MM.1S (cell line): ENCODE measurements at regions not wholly inside any gene's neighbourhood (a gene's known extent, or its start where the extent isn't known, plus 50 kb on each side); places are given as distances from the start of the nearest gene placed in this dataset.

ENCODE experiments used
- EZH2 ChIP-seq: fragments of 300-600 bp; sonication (generic); optimal IDR thresholded peaks from 2 replicates; pipeline ENCODE3; 2017; ENCODE audit warnings: low read depth, mild to moderate bottlenecking, antibody characterized with exemption, low read length, mixed read lengths
- TF ChIP-seq, protein P1 (sequence below): fragments of 300-600 bp; sonication (generic); IDR thresholded peaks from 2 replicates; pipeline ENCODE4 v1.5.1; 2016; ENCODE audit warnings: antibody characterized with exemption, low read length, mixed read lengths

DNA sequence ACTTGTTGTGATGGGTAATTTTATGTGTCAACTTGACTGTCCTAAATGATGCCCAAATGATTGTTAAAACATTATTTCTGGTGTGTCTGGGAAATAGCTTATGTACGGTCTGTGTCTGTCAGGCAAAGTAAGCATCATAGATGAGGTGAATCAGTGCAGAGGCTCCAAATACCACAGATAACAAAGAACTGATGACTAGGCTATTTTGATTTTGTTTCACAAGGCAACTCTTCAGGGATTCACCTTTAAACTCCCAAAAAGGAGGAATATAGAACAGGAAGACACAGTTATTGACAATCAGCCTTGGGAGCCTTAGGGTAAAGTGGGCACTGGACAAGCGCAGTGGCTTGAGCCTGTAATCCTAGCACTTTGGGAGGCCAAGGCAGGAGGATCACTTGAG lies 290.7 kb downstream of the PCDH10 start:
- TF ChIP-seq, protein P1, sequence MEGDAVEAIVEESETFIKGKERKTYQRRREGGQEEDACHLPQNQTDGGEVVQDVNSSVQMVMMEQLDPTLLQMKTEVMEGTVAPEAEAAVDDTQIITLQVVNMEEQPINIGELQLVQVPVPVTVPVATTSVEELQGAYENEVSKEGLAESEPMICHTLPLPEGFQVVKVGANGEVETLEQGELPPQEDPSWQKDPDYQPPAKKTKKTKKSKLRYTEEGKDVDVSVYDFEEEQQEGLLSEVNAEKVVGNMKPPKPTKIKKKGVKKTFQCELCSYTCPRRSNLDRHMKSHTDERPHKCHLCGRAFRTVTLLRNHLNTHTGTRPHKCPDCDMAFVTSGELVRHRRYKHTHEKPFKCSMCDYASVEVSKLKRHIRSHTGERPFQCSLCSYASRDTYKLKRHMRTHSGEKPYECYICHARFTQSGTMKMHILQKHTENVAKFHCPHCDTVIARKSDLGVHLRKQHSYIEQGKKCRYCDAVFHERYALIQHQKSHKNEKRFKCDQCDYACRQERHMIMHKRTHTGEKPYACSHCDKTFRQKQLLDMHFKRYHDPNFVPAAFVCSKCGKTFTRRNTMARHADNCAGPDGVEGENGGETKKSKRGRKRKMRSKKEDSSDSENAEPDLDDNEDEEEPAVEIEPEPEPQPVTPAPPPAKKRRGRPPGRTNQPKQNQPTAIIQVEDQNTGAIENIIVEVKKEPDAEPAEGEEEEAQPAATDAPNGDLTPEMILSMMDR, result no peak
- TF ChIP-seq EZH2, result no peak
